A549 (cell line): ENCODE measurements at regions not wholly inside any gene's neighbourhood (a gene's known extent, or its start where the extent isn't known, plus 50 kb on each side); places are given as distances from the start of the nearest gene placed in this dataset.

ENCODE experiments used
- ATAC-seq, 2 experiments: fragments of 200-7000 bp in 1 of 2; fragments of >200 bp in 1 of 2; cut with Nextera tagmentation in 1 of 2; cut with Tn5 transposase in 1 of 2; 3 replicates each; pipeline versions ENCODE4 v1.8.0 to v1.9.1; 2018 to 2020; ENCODE audit warnings: mild to moderate bottlenecking in 1 of 2, moderate library complexity in 1 of 2
- CTCF ChIA-PET: fragments of 300-600 bp; sonication (Branson Sonifier 250); formaldehyde crosslinking; extraction: SDS; loops from one replicate; lab custom pipeline; 2021; ENCODE audit warnings: antibody characterized with exemption, inconsistent platforms; lab: Yijun Ruan, JAX
- POLR2A ChIA-PET: fragments of 350-600 bp; formaldehyde crosslinking; extraction: SDS; loops from one replicate; lab custom pipeline; 2021; ENCODE audit warnings: antibody characterized with exemption, inconsistent platforms; lab: Yijun Ruan, JAX
- DNase-seq, 2 experiments: peaks; one replicate each; pipeline versions ENCODE4 v3.0.0 to v3.0.0-alpha.2; 2011 to 2016; ENCODE audit warnings: low read depth in 1 of 2, low spot score in 1 of 2
- FAIRE-seq: peaks from 2 replicates; lab custom pipeline; 2011; peaks lifted over from hg19 to GRCh38; lab: Jason Lieb, UNC
- H3K27ac ChIP-seq, 2 experiments: fragments of >200 bp; sonication (Bioruptor Twin); formaldehyde crosslinking; 3 replicates each; pipeline ENCODE4 v1.5.1; 2016 to 2017
- H3K4me1 ChIP-seq: fragments of >200 bp; sonication (Bioruptor Twin); formaldehyde crosslinking; 3 replicates; pipeline ENCODE4 v1.6.1; 2016
- H3K4me2 ChIP-seq: fragments of >200 bp; sonication (Bioruptor Twin); formaldehyde crosslinking; 3 replicates; pipeline ENCODE4 v1.6.1; 2016
- H3K4me3 ChIP-seq: fragments of >200 bp; sonication (Bioruptor Twin); formaldehyde crosslinking; 3 replicates; pipeline ENCODE4 v1.5.1; 2016
- H3K9me3 ChIP-seq: fragments of >200 bp; sonication (Bioruptor Twin); formaldehyde crosslinking; 3 replicates; pipeline ENCODE4 v1.6.1; 2016
- ATOH8 ChIP-seq: fragments of 250-450 bp; sonication (Bioruptor Pico); IDR thresholded peaks from 2 replicates; pipeline ENCODE4 v1.5.0; 2020; ENCODE audit warnings: low read depth, mild to moderate bottlenecking, moderate library complexity
- CBX2 ChIP-seq: fragments of 200-600 bp; sonication (generic); IDR thresholded peaks from 2 replicates; pipeline ENCODE4 v1.6.1; 2016; ENCODE audit warnings: low read depth, mild to moderate bottlenecking, borderline replicate concordance
- CEBPB ChIP-seq, 2 experiments: fragments of >200 bp in 1 of 2; sonication (Bioruptor Twin) in 1 of 2; formaldehyde crosslinking in 1 of 2; IDR thresholded peaks; 2 replicates each; pipeline ENCODE4 v1.6.1; 2012 to 2016
- CTCF ChIP-seq: fragments of >200 bp; sonication (Bioruptor Twin); formaldehyde crosslinking; IDR thresholded peaks from 3 replicates; pipeline ENCODE4 v1.5.1; 2016
- E2F6 ChIP-seq: IDR thresholded peaks from 2 replicates; pipeline ENCODE4 v1.6.1; 2012; ENCODE audit warnings: low read depth, borderline replicate concordance
- ELK1 ChIP-seq: fragments of 150-350 bp; IDR thresholded peaks from 2 replicates; pipeline ENCODE4 v1.6.1; 2014; ENCODE audit warnings: low read depth, mild to moderate bottlenecking, low read length
- EP300 ChIP-seq, 2 experiments: fragments of >200 bp; sonication (Bioruptor Twin); formaldehyde crosslinking; IDR thresholded peaks; 2 replicates in 1 of 2; 3 replicates in 1 of 2; pipeline ENCODE4 v1.6.1; 2016 to 2017
- ESRRA ChIP-seq: fragments of 150-350 bp; IDR thresholded peaks from 2 replicates; pipeline ENCODE4 v1.6.1; 2014; ENCODE audit warnings: mild to moderate bottlenecking, low read length, borderline replicate concordance
- GATA3 ChIP-seq: IDR thresholded peaks from 2 replicates; pipeline ENCODE4 v1.6.1; 2012; ENCODE audit warnings: borderline replicate concordance
- HES2 ChIP-seq: fragments of >200 bp; sonication (Bioruptor Twin); formaldehyde crosslinking; IDR thresholded peaks from 2 replicates; pipeline ENCODE4 v1.6.1; 2016
- HEYL ChIP-seq: fragments of 250-450 bp; sonication (Bioruptor Pico); IDR thresholded peaks from 2 replicates; pipeline ENCODE4 v1.8.0; 2021; ENCODE audit warnings: mild to moderate bottlenecking, moderate library complexity
- HMGXB4 ChIP-seq: fragments of 250-450 bp; sonication (Bioruptor Pico); IDR thresholded peaks from 2 replicates; pipeline ENCODE4 v1.5.0; 2021; ENCODE audit warnings: mild to moderate bottlenecking, moderate library complexity, borderline replicate concordance
- HOXB13 ChIP-seq: fragments of 250-450 bp; sonication (Bioruptor Pico); IDR thresholded peaks from 2 replicates; pipeline ENCODE4 v1.5.0; 2020; ENCODE audit warnings: low read depth, mild to moderate bottlenecking, moderate library complexity
- JUN ChIP-seq, 2 experiments: fragments of >200 bp; sonication (Bioruptor Twin); formaldehyde crosslinking; IDR thresholded peaks; 2 replicates in 1 of 2; 3 replicates in 1 of 2; pipeline ENCODE4 v1.6.1; 2016 to 2017
- KDM5A ChIP-seq: fragments of 200-600 bp; sonication (generic); IDR thresholded peaks from 2 replicates; pipeline ENCODE4 v1.6.1; 2016; ENCODE audit warnings: antibody characterized with exemption, mild to moderate bottlenecking
- MYC ChIP-seq: IDR thresholded peaks from 2 replicates; pipeline ENCODE4 v1.6.1; 2012; ENCODE audit warnings: mild to moderate bottlenecking, inconsistent platforms, low read length, improper control_type of control experiment, borderline replicate concordance
- NFE2L2 ChIP-seq: fragments of 150-350 bp; conservative IDR thresholded peaks from 2 replicates; pipeline ENCODE4 v1.6.1; 2014; ENCODE audit warnings: low read length
- REST ChIP-seq: fragments of 200-600 bp; sonication (generic); IDR thresholded peaks from 2 replicates; pipeline ENCODE4 v1.6.1; 2016; ENCODE audit warnings: antibody characterized with exemption, mild to moderate bottlenecking, moderate library complexity
- RNF2 ChIP-seq: fragments of 200-600 bp; sonication (generic); IDR thresholded peaks from 2 replicates; pipeline ENCODE4 v1.6.1; 2016; ENCODE audit warnings: low read depth, mild to moderate bottlenecking, antibody characterized with exemption, moderate library complexity, borderline replicate concordance
- TFCP2L1 ChIP-seq: fragments of 250-450 bp; sonication (Bioruptor Pico); IDR thresholded peaks from 2 replicates; pipeline ENCODE4 v1.5.0; 2021; ENCODE audit warnings: mild to moderate bottlenecking
- TP53 ChIP-seq: fragments of 250-450 bp; sonication (Bioruptor Pico); IDR thresholded peaks from 2 replicates; pipeline ENCODE4 v1.5.0; 2021; ENCODE audit warnings: mild to moderate bottlenecking, moderate library complexity
- ZC3H11A ChIP-seq: fragments of 450-650 bp; IDR thresholded peaks from 2 replicates; pipeline ENCODE4 v1.6.1; 2014; ENCODE audit warnings: antibody characterized with exemption, mild to moderate bottlenecking
- ZFP36 ChIP-seq: fragments of 450-650 bp; IDR thresholded peaks from 2 replicates; pipeline ENCODE4 v1.6.1; 2014; ENCODE audit warnings: borderline replicate concordance; ENCODE audit not compliant: partially characterized antibody
- ZSCAN20 ChIP-seq: fragments of 250-450 bp; sonication (Bioruptor Pico); IDR thresholded peaks from 2 replicates; pipeline ENCODE4 v1.8.0; 2022; ENCODE audit warnings: mild to moderate bottlenecking, moderate library complexity
- WGBS: methylation state at CpG from one replicate; pipeline ENCODE4 v1.1.6; 2017; ENCODE audit errors: missing lambda C conversion rate; 5-methylcytosine and 5-hydroxymethylcytosine counted together

GRCh38 chr13:105509981-105510762, 1025.3 kb downstream of the EFNB2 start:
- DNase-seq = no peak
- WGBS = 40% methylated on average over 7 of the region's 7 CpGs
- Histone ChIP-seq H3K27ac (no peak overlapping the region), H3K4me2 (no peak overlapping the region), H3K4me1 (no peaks in the 10 kb centered on the region), H3K9me3 (no peaks in the 10 kb centered on the region)
- no peak for FAIRE-seq
- ATAC-seq = no peak
- POLR2A ChIA-PET = no interaction called here
- TF ChIP-seq E2F6 (no peak), HEYL (CRISPR knock-in tag) (no peak), EP300 (IDR thresholded peaks at IDR 0.05) (no peak), RNF2 (no peak), MYC (no peak), ZFP36 (no peak), CEBPB (IDR thresholded peaks at IDR 0.05) (no peak), ZSCAN20 (CRISPR knock-in tag) (no peak), CTCF (no peak), CBX2 (no peak)
- TF ChIP-seq, all 56 proteins: peak for 0
- no peak overlapping the region for H3K4me3 ChIP-seq
- CTCF ChIA-PET = no interaction called here

GRCh38 chr13:105506463-105506862, 1029.0 kb downstream of the EFNB2 start:
- ATAC-seq (no peak), DNase-seq (no peak), FAIRE-seq (no peak)
- Histone ChIP-seq H3K4me1 (no peaks in the 10 kb centered on the region), H3K4me2 (no peak overlapping the region), H3K9me3 (no peaks in the 10 kb centered on the region), H3K27ac (no peak overlapping the region), H3K4me3 (no peak overlapping the region)
- WGBS = 52% methylated on average over 9 of the region's 9 CpGs
- ChIA-PET POLR2A (no interaction called here), CTCF (interaction anchor here (0.6 to 0.7 kb wide), 2 partner anchors 11 to 911 kb away, joined by 3 to 4 read pairs; no protein-coding TSS in a partner anchor)
- TF ChIP-seq ELK1 (no peak), JUN (IDR thresholded peaks at IDR 0.05) (no peak), ZC3H11A (no peak), TFCP2L1 (CRISPR knock-in tag) (no peak), E2F6 (no peak), GATA3 (no peak), KDM5A (no peak), TP53 (CRISPR knock-in tag) (no peak), ATOH8 (CRISPR knock-in tag) (no peak), ESRRA (no peak), REST (no peak), HOXB13 (CRISPR knock-in tag) (no peak), NFE2L2 (no peak), HMGXB4 (CRISPR knock-in tag) (no peak), HES2 (no peak)
